NAMALWA (cell line): ENCODE measurements at regions not wholly inside any gene's neighbourhood (a gene's known extent, or its start where the extent isn't known, plus 50 kb on each side); places are given as distances from the start of the nearest gene placed in this dataset.

ENCODE experiments used
- DNase-seq: peaks from one replicate; pipeline ENCODE4 v3.0.0-alpha.2; 2015; ENCODE audit warnings: low spot score

DNA sequence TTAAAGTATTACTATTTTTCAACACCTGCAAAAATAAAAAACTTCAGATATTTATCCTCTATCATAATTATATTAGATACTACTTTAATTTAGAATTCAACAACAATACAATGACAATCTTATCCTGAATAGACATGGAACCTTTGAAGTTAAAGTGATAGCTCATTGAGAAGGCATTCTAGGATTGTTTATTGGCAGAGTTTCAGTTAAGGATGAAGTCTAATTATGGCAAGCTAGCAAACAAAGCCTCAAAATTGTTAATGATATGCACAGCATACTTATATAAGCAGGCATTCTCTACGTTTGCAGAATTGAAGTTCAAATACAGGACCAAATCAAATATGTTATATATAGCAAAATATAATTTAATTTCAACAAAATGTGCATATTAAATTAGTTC, 91.2 kb upstream of the ABI3BP start:
- no peak for DNase-seq

DNA sequence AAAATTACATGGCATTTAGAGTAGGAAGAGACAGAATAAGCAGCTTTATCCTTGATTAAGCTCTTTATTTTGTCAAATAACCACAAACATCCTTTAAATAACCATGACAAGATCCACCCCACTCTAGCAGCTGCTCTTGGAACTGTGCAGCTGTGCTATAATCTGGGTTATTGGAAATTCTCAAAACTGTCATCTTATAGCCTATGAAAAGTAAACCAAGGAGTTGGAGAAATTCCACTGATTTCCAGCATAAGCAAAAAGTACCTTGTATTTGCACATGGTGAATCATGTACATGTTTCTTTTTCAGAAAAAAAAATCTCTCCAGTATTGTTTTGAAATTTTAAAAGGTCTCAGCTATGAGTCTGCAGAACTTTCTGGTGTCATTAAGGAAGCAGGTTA, 88.8 kb upstream of the ABI3BP start:
- no peak for DNase-seq

DNA sequence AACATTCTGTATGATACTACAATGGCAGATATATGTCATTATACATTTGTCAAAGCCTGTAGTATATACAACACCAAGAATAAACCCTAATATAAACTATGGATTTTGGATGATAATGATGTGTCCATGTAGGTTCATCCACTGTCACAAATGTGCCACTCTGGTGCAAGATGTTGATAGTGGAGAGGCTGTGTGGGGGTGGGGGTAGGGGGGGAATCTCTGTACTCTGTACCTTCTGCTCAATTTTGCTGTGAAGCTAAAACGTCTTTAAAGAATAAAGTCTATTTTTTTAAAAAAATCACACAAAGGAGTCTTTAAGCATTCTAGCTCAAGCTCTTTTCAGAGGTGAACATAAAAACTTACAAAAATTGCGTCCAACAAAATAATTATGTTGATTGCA, 88.2 kb upstream of the ABI3BP start:
- no peak for DNase-seq

DNA sequence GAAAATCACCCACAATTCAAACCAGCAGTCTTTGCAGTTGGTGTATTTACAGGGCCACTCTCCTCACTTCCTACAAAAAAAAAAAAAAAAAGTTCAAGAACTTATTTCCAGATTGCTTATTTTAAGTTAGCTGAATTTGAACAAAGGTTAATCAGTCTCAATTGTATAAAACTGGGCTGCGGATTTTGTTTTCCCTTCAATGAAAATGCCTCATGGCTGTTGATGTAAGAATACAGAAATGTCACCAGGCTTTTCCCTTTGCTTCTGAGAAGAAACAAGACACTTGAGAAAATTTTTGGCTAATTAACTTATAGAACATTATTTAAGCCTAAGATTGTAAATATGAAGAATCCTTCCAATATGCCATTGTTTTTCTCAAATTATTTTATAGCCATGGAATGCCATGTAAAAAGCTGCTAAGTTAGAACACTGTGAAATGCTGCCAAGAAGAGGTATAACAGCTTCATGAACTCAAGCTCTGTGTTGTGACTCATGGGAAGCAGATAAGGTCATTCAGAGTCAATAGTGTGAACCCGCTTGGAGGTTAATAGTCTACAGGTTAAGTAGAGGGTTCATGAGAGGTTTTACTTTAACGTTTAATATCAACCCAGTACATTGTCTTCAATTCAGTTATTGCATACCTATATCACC, 84.3 kb upstream of the ABI3BP start:
- no peak for DNase-seq

DNA sequence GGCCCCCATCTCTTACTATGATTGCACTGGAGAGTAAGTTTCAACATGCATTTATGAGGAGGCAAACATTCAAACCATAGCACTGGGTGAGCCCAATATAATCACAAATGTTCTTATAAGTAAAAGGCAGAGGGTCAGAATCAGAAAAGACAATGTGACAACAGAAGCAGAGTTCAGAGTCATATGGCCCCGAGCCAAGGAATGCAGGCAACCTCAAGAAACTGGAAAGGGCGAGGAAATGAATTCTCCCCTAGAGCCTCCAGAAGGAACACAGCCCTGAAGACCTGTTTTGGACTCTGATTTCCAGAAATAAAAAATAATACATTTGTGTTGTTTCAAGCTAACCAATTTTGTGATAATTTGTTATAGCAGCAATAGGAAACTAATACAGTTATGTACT, 81.3 kb upstream of the ABI3BP start:
- DNase-seq = no peak

DNA sequence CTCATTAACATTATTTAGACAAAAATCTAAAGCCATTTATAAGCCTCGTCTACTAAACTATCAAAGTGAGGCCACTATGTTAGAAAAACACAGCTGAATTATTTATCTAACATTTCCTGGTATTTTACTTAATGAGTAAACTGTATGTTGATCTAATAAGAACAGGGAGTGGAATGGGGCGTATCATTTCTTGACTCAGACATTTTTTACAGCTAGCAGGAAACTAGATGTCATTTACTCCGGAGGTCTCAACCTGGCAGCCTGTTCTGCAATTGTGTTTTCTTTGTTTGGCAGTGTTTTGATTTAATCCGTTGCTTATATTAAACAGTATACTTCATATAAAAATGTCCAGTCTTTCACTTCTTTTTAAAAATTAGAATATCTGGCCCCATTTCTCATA, 79.1 kb upstream of the ABI3BP start:
- DNase-seq = no peak

DNA sequence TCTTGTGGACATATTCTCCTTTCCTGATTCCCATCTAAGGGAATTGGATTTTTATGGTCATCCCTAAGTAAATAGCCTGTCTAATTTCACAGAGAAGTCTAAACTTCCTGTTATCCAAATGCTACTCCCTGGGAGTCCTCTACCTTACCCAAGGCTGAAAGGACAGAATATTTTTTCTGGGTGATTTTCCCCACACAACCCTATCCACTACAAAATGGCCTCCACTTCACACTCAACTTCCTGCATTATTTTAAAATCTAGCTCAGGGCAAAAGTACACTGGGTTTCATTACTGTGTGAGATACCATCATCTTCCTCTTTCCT, 77.5 kb upstream of the ABI3BP start:
- DNase-seq = no peak

DNA sequence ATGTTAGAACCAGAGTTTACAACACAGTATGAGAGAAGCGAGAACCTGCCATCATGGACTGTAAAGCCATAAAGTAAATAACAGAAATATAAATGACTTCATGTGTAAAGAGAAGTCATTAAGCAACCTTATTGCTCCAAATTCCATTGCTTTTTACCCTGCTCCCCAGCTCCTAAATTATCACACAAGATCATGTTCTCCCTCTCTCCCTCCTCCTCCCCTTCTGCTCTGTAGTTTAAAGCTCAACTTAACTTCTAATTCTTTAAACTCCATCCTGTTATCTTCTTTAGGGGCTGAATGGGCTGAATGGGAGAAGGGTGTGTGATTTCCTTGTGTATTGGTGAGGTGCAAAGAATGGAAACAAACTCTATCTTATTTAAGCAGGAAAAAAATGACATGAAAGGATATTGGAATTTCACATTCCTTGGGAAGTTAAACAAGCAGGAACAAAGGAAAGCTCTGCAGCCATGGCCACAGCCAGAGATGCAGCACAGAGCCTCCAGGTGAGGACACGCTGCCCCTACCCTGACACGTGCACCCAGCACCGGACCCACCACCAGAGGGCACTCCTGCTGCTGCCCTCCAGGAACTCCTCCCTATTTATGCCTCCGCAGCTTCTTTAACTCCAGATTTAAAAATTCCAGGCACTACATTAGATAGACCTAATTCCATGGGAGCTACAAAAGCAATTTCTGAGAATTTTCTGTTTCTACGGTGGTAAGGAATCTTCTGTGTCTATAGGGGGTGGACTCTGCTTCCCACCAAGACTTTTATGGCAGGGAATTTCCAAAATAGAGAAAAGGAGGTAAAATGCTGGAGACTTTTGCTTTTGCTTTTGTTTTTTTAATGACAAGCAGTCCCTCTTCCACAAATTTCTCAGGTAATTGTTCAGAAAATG, 76.9 kb upstream of the ABI3BP start:
- DNase-seq = peak; percentile 65

DNA sequence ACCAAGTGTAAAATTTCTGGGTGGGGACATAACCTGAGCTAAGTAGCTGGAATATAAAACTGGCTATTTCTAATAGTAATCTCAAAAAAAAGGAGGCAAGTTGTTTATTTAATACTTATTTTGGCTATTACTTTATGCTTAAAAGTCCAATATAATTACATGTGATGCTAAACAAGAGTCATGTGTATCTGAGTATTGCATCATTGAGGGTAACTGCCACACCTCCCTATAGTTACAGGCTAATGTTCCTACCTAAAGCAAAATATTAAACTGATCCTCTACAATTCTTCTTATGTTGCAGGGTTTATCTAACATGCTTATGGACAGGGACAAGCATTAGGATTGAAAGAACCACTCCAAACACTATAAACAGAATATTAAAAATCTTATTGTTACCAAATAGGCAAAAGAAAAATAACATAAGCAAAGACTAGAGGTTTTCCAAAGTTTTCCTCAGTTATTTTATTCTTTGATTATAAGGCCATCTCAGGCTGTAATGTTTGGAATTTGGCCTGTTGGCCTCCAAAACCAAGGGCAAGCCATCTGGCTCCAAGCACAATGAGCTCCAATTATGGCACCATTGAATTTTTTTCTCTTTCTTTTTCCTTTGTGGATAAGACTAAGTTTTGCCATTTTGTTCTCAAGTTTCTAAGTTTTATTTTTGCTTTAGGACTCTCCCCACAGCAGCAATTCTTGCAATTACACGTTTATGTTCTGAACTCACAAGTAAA, 75.8 kb upstream of the ABI3BP start:
- DNase-seq = no peak

DNA sequence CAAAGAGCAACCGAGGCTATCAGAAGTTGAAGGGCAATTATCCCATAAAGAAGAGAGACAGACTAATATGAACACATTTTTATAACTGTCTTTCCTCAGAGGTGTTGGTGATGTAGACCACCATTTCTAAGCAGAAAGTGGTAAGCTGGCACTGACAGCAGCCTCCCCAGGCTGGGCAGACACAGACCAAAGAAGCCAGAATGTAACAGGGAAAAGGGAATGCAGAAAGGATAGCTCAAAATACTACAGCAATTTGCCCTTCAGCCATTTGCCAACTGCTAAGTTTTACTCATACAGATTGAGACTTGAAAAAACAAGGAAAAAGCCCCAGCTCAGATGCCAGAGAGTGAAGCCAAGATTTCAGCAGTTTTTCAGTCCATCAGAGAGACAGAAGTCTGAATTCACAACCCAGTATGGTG, 73.5 kb upstream of the ABI3BP start:
- no peak for DNase-seq

DNA sequence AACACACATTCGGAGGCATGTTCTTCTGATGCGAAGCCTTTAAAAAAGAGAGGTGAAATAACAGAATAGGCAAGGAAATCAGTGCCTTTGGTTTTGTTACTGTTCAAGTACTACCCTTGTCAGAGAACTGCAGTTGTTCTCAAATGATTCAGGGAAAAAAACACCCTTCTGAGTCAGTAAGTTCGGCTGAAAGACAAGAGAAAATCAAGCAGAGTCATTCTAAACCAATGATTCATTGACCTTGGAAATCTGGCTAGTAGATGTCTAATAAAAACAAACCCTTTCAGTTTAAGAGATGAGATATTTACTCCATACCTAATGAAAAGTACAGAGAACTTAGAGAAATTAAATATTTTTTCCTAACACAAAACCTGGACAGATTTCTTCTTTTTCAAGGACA, 72.7 kb upstream of the ABI3BP start:
- DNase-seq = no peak

DNA sequence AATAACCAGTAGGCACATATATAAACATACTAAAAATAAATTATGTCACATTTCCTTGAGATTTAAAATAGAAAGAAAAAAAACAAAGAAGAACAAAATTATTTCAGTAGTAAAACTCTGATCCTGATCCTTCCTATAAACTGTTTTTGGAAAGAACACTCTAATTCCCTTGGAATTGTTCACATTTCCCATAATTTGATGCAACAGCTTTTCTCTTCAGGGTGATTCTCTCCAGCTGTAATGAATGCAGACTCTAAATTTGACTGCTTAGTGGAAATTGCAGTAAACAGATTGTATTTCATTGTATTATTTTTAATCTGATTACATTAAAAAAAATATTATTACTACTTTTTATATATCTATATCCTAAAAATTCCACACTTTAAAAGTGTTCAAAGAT, 70.2 kb upstream of the ABI3BP start:
- no peak for DNase-seq

DNA sequence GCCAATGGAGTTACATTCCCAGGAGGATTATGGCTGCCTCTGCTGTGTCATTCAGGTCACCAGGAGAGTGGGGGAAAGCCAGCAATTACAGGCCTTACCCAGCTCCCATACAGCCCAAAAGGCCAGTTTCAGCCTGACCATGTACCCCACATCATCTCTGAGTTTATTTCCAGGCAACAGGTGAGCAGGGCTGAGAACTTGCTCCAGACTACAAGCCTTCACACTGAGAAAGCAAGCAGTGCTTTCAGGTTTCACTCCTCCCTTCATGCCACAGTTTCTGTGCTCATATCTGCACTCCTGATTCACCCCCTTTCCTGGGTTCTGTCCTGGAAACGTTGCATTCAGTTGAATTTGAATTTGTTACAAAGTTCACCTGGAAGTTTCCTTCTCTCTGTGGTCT, 68.1 kb upstream of the ABI3BP start:
- DNase-seq = no peak

DNA sequence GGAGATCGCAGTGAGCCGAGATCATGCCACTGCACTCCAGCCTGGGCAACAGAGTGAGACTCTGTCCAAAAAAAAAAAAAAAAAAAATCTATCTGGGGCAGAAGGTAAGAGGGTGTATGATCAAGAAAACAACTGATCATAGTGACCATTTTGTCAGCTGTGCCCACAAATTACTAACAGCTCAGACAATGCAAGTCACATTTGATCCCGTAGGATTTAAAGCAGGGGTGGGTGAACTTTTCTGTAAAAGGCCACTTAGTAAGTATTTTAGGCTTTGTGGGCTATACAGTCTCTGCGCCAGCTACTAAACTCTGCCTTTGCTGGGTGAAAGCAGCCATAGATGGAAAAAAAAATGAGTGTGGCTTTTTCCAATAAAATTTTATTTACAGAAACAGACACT, 57.6 kb upstream of the ABI3BP start:
- DNase-seq = no peak

DNA sequence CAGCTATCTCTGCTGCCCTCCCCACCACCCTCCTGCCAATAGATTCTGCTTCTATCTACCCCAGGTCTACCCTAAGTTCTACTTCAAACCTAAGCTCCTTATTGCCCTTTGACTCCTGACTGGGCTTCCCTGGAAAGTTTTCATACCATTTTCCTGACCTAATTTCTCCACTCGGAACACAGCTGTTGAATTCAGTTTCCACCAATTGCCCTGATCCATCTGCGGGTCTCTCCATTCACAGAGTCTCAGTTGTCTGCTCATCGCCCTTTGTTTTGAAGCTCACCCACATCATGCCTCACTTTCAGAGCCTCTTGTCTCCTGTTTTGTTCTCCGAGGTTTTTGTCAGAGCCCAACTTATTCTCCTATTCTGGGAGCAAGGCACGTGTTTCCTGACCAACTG, 56.8 kb upstream of the ABI3BP start:
- no peak for DNase-seq

DNA sequence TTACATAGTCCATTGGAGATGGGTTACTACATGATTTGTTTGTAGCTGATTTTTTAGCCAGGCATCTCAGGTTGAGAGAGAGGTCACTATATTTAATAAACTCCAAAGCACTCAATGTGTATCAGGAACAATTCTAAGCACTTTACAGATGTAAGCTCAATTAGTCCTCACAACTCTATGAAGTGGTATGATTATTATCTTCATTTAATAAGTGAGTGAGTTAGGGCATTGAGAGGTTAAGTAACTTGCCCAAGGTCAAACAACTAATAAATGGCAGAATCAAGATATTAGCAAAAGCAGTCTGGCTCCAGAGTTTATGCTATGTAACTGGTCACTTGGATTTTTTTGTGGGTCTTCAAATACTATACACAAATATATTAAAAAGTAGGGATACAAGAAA, 56.3 kb upstream of the ABI3BP start:
- DNase-seq = no peak

DNA sequence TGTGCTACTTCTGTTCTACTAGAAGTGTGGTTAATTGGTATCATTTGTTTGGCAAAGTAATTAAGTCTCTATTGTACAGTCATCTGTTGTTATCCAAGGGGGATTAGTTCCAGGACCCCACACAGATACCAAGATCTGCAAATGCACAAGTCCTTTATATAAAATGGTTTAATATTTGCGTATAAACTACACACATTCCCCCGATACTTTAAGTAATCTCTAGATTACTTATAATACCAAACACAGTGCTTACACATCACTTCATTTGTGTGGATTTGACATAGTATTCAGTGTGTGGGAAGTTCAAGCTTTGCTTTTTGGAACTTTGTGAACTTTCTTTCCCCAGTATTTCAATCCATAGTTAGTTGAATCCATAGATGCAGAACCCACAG, 50.5 kb upstream of the ABI3BP start:
- DNase-seq = no peak

DNA sequence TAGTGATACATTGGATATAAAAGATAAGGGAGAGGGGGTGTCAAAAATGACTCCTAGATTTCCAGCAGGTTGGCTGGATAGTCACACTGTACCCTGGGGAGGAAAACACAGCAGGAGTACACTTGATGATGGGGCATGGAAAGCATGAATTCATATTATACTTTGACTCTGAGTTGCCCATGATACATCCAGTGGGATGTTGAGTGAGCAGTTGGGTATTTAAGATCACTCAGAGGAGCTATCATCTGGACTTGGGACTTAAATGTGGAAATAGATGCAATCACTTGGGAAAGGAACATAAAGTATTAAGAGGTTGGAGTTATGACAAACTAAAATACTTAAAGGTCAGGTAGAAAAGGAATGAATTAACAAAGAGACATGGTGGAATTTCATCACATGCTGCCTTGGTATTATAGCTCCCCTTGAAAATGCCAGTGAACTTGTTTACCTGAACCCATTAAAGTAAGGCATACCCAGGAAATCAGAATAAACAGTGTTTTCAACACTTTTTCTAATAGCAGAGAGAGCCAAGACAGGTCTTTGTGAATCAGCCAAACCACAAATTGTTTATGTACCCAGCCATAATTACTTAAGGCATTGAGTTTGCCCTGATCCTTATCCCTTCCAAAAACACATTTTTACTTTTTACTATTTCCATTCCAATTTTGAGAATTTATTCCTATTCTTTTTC, 49.9 kb upstream of the ABI3BP start:
- no peak for DNase-seq
